Inferior parietal cortex (tissue), 1 donor: ENCODE measurements at regions not wholly inside any gene's neighbourhood (a gene's known extent, or its start where the extent isn't known, plus 50 kb on each side); places are given as distances from the start of the nearest gene placed in this dataset.
"Not testable (repeated sequence)": the region's sequence is repeated elsewhere in the genome, so short reads cannot be mapped to it uniquely, and the experiment has no call there.

Experiments
- DNase-seq: peaks from one replicate; pipeline ENCODE4 v3.0.0-alpha.2; 2016; ENCODE audit errors: extremely low spot score

DNA sequence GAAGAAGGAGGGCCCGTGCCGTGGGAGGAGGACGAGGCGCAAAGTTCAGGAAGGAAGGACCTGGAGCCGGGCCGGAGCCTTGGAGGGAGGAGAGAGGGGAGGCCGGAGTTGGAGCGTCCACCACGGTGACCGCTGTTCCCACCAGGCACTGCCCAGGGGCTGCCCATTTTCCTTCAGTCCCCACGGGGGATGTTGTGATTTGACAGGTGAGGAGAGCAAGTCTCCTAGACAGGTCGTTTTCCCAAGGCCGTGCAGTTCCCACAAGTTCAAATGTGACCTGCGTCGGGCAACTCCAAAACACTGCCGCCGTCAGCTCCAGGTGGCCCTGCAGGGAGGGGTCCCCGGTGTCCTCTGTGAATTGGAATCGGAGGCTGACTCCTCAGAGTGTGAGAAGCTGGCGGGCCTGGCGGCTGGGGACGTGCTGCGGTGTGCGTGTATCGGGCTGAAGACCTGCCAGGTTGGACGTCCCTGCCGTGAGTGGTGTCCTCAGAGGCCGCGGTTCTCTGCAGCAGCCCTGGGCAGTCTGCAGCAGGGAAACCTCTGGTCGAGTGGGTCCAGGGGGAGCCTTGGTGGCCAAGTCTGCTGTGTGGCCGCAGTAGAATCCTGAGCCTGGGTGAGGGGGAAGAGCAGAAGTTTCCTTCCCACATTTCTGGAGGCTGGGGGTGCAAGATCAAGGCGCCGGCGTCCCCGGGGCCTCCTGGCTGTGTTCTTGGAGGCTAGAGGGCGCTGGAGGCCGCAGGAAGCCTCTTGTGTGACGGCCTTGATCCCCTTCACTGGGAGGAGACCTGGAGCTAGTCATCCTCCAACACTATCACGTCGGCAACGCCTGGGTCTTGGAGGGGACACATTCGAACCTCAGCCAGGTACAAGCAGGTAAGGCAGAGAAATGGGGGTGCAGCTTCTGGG, 115.1 kb upstream of the FRMD1 start:
- DNase-seq, result no peak

- DNase-seq, result no peak
These were observed 114.1 kb upstream of the FRMD1 start for GRCh38 chr6:168192901-168193815.

DNA sequence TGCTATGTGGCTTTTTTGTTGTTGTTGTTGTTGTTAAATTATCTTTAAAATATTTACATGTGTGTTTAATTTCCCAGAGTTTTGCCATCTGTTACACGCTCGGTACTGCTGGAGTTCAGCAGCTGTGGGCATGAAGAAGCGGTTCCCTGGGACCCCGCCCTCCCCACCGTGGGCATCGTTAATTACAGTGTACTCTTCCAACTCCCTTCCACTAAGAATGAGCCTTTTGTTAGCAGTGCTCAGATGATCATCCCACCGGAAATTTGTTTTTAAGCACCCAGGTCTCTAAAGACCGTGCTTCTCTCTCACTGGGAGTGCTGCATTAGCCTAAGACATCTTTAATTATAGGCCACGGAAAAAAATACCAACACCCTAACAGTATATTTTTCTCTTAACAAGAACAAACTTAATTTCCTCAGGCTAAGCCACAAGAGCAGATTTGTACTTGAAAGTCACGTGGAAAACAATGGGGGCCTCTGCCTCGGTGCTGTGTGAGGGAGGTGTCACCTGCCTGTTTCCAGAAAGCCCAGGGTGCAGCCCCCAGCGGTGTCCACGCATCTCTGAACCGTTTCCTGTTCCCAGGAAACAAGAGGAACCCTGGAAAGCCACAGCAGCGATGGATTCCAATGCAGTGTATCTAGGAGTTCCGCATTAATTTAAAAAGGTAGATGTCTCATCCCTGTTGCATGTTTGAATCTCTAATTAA, 113.3 kb upstream of the FRMD1 start:
- no peak for DNase-seq

- no peak for DNase-seq
These were observed 111.8 kb upstream of the FRMD1 start for GRCh38 chr6:168190646-168191443.

GRCh38 chr6:168190014-168190405, 111.0 kb upstream of the FRMD1 start:
- no peak for DNase-seq

- no peak for DNase-seq
These were observed 110.4 kb upstream of the FRMD1 start for GRCh38 chr6:168189200-168190013.

DNA sequence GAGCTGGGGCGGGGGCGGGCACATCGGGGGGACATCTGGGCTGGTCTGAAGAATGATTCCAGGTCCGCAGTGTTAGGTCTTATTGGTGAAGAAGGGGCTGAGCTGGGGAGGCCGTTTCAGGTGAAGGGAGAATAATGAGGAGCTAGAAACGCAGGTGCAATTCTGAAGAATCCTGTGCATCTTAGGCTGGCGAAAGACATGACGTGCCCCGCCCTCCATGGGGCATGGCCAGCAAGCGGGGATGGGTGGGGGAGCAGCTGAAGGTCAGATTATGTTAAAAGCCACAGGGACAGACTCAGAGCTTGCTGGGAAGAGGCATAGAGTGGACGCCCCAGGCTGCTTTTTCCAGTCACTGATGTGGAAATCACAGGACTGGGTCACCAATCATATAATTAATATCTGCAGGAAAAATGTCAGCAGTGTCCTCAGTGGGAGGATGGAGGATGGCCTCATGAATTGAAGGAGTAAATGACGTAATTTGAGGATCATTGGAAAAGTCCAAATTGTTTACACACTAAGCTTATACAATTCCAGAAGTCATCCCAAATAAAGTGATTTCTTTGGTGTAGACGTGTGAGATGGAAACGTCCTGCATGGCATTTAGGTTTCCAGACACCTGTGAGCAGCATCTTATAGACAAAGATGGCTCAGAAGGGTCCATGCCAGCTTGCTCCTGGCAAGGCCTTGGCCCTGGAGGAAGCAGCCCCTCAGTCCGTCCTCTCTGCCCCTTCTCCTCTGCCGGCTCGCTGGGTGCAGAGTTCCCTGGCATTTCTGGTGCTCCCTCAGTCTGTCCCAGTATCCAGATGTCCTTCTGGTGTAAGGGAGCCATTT, 109.6 kb upstream of the FRMD1 start:
- no peak for DNase-seq

- DNase-seq, result no peak
These were observed 107.4 kb upstream of the FRMD1 start for GRCh38 chr6:168186438-168186837.

- DNase-seq, result not testable (repeated sequence)
These were observed 107.0 kb upstream of the FRMD1 start for GRCh38 chr6:168186018-168186417.

DNA sequence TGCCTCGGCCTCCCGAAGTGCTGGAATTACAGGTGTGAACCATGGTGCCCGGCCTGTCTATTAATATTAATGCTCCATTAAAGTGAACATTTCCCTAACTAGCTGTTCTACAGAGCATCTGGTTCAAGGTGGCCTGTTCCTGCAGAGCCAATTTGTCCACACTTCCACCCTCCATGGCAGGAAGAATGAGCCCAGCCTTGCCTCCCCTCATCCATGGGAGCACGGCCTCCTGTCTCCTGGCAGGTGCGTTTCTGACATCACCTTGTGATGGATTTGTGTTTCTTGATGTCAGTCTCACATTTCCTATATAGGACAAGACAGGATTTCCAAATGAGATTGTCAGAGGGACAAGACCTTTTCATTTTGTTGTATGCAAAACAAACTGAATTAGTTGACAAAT, 105.7 kb upstream of the FRMD1 start:
- DNase-seq, result no peak

DNA sequence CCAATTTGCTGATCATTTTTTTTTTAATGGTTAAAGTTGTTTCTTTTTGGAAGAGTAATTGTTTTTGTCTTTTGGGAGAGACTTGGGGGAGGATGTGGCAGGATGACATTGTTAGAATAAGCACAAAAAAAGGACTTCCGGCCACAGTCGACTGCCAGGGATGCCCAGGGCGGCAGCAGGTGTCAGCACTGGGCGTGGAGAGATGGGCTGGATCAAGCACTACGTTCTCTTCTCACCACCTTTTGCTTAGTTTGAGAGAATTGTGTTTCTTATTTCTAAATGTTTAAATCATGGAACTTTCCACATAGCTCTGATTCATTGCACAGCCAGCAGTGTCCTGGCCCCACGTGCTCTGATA, 104.6 kb upstream of the FRMD1 start:
- no peak for DNase-seq

DNA sequence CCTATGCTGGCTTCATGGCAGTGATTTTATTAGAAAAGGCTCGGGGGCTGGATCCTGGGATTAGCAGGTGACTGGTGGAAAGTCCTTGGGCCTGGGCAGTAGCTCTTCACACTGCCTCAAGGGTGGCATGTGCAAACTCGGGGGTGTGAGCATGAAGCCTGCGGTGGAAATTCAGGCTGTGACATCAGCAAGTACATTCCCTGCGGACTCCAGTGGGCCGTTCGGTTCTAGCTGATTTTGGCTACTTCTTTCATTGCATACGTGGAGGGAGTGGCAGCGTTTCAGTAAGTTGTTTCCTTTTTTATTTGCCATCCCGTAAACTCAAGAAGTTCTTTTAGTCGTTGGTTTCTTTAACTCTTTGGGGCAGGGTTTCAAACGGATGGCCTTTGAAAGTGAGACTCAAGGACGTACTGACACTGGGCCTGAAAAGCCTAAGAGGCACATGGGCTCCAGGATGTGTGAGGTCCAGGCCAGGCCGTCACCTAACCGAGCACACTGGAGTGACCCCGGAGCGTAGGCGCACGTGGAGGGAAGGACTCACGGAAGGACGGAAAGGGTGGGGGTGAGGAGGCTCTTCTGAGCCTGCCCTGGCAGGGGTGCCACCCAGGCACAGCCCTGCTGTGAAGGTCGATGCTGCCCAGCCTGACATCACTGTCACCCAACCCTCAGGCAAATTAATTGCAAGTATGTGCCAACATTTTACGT, 104.0 kb upstream of the FRMD1 start:
- no peak for DNase-seq

- no peak for DNase-seq
These were observed 103.4 kb upstream of the FRMD1 start for GRCh38 chr6:168182366-168182765.

- no peak for DNase-seq
These were observed 102.9 kb upstream of the FRMD1 start for GRCh38 chr6:168181876-168182275.

GRCh38 chr6:168181316-168181715, 102.3 kb upstream of the FRMD1 start:
- DNase-seq, result no peak

- DNase-seq, result no peak
These were observed 101.6 kb upstream of the FRMD1 start for GRCh38 chr6:168180548-168181011.

GRCh38 chr6:168179702-168180382, 100.8 kb upstream of the FRMD1 start:
- no peak for DNase-seq

- DNase-seq, result no peak
These were observed 100.1 kb upstream of the FRMD1 start for GRCh38 chr6:168179133-168179532.
